ENCODE measurements at regions not wholly inside any gene's neighbourhood (a gene's known extent, or its start where the extent isn't known, plus 50 kb on each side); places are given as distances from the start of the nearest gene placed in this dataset.
"Not testable (repeated sequence)": the region's sequence is repeated elsewhere in the genome, so short reads cannot be mapped to it uniquely, and the experiment has no call there.

DNA sequence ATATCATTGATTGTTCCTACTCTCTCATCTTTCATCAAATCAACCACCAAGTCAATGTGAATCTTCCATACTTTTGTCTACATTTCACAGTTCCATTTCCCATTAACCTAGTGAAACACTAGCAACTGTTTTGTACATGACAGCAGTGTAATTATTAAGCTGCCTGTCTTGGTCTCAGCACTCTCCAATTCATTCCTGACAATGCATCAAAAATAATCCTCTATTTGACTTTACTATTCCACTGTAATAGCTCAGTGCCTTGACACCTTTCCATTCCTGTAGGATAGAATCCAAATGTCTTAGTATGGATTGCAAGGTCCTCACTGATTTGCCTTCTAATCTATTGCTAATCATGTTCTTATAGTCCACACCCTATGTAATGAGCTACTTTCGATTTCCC is 2405.8 kb downstream of the PCDH7 start:
- Histone ChIP-seq H3K4me1 (ENCODE audit: control insufficient read depth in 1 of 2, insufficient read depth in 2 of 2, low read length in 2 of 2) (no peaks in the 10 kb centered on the region), H3K79me2 (ENCODE audit: insufficient read depth, low read length) (no peaks in the 10 kb centered on the region), H3K27me3 (ENCODE audit: control insufficient read depth in 2 of 2, insufficient read depth in 2 of 2, low read length in 2 of 2) (no peaks in the 10 kb centered on the region), H3K4me3 (replicated peaks in 1 of 3; ENCODE audit: low read depth in 2 of 3, low read length in 3 of 3) (no peak overlapping the region), H3K9ac (ENCODE audit: insufficient read depth, low read length, poor library complexity, severe bottlenecking) (no peak overlapping the region), H3K4me2 (replicated peaks; ENCODE audit: extremely low read depth, low read length, poor library complexity, severe bottlenecking) (no peak overlapping the region), H3K27ac (ENCODE audit: low read depth in 1 of 2, low read length in 2 of 2) (no peak overlapping the region), H2AFZ (ENCODE audit: insufficient read depth, low read depth, low read length, poor library complexity, severe bottlenecking) (no peak overlapping the region), H3K36me3 (replicated peaks in 1 of 2; ENCODE audit: control insufficient read depth in 1 of 2, insufficient read depth in 2 of 2, low read length in 2 of 2) (no peaks in the 10 kb centered on the region), H3K9me3 (replicated peaks in 1 of 2; ENCODE audit: control insufficient read depth in 1 of 2, insufficient read depth in 1 of 2, low read length in 2 of 2) (no peaks in the 10 kb centered on the region), H4K20me1 (ENCODE audit: insufficient read depth, low read length) (no peaks in the 10 kb centered on the region)
- Mint-ChIP-seq H3K36me3 (no peaks in the 10 kb centered on the region), H3K4me1 (no peaks in the 10 kb centered on the region), H3K27ac (no peak overlapping the region), H3K9me3 (peaks cover 0 to 3% (median 0%) of the 10 kb centered on the region in 7 donors), H3K27me3 (ENCODE audit: low read depth in 3 of 3) (no peaks in the 10 kb centered on the region), H3K4me3 (no peak overlapping the region)
- WGBS (ENCODE audit: insufficient coverage): no CpG with 5 or more reads among the region's 1 CpG
- no peak for DNase-seq
- TF ChIP-seq, protein P1, sequence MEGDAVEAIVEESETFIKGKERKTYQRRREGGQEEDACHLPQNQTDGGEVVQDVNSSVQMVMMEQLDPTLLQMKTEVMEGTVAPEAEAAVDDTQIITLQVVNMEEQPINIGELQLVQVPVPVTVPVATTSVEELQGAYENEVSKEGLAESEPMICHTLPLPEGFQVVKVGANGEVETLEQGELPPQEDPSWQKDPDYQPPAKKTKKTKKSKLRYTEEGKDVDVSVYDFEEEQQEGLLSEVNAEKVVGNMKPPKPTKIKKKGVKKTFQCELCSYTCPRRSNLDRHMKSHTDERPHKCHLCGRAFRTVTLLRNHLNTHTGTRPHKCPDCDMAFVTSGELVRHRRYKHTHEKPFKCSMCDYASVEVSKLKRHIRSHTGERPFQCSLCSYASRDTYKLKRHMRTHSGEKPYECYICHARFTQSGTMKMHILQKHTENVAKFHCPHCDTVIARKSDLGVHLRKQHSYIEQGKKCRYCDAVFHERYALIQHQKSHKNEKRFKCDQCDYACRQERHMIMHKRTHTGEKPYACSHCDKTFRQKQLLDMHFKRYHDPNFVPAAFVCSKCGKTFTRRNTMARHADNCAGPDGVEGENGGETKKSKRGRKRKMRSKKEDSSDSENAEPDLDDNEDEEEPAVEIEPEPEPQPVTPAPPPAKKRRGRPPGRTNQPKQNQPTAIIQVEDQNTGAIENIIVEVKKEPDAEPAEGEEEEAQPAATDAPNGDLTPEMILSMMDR (IDR thresholded peaks at IDR 0.05): no peak
- intact Hi-C loops (cut with micrococcal nuclease): no loop called here

DNA sequence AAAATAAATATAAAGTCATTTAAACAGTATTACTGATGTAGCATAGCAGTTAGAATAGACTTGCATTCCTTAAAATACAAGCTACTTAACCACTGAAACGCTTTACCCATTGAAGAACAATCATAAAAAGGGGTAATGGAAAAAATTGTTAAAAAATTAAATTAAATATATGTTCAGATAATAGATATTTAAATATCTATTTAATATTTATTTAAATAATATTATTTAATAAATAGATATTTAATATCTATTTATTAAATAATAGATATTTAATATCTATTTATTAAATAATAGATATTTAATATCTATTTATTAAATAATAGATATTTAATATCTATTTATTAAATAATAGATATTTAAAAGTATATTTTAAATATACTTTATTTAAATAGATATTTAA is 2410.5 kb downstream of the PCDH7 start:
- H3K4me1 ChIP-seq (ENCODE audit: control insufficient read depth in 1 of 2, insufficient read depth in 2 of 2, low read length in 2 of 2); H3K4me3 ChIP-seq (replicated peaks in 1 of 3; ENCODE audit: low read depth in 2 of 3, low read length in 3 of 3); H3K36me3 ChIP-seq (replicated peaks in 1 of 2; ENCODE audit: control insufficient read depth in 1 of 2, insufficient read depth in 2 of 2, low read length in 2 of 2); H3K4me3 Mint-ChIP-seq; H4K20me1 ChIP-seq (ENCODE audit: insufficient read depth, low read length); H3K27ac Mint-ChIP-seq; H3K27me3 ChIP-seq (ENCODE audit: control insufficient read depth in 2 of 2, insufficient read depth in 2 of 2, low read length in 2 of 2); H3K9me3 ChIP-seq (replicated peaks in 1 of 2; ENCODE audit: control insufficient read depth in 1 of 2, insufficient read depth in 1 of 2, low read length in 2 of 2); H2AFZ ChIP-seq (ENCODE audit: insufficient read depth, low read depth, low read length, poor library complexity, severe bottlenecking); H3K27me3 Mint-ChIP-seq (ENCODE audit: low read depth in 3 of 3); H3K36me3 Mint-ChIP-seq; H3K9me3 Mint-ChIP-seq; H3K27ac ChIP-seq (ENCODE audit: low read depth in 1 of 2, low read length in 2 of 2); H3K79me2 ChIP-seq (ENCODE audit: insufficient read depth, low read length); H3K9ac ChIP-seq (ENCODE audit: insufficient read depth, low read length, poor library complexity, severe bottlenecking); intact Hi-C loops (cut with micrococcal nuclease); DNase-seq; H3K4me1 Mint-ChIP-seq; H3K4me2 ChIP-seq (replicated peaks; ENCODE audit: extremely low read depth, low read length, poor library complexity, severe bottlenecking): not testable (repeated sequence)
- no CpG with 5 or more reads among the region's 1 CpG for WGBS (ENCODE audit: insufficient coverage)
